ENCODE measurements at regions not wholly inside any gene's neighbourhood (a gene's known extent, or its start where the extent isn't known, plus 50 kb on each side); places are given as distances from the start of the nearest gene placed in this dataset.
A peak's percentile ranks its signal among the peaks of the same experiment; 100 is the strongest.

GRCh38 chr4:126647756-126648397 is 984.9 kb upstream of the INTU start:
- Histone ChIP-seq H3K4me3 (no peak overlapping the region), H3K36me3 (ENCODE audit: control insufficient read depth in 2 of 2, insufficient read depth in 2 of 2, low read length in 1 of 2) (no peaks in the 10 kb centered on the region), H3K4me1 (ENCODE audit: control insufficient read depth, insufficient read depth, low read length) (no peaks in the 10 kb centered on the region), H3K27me3 (replicated peaks in 1 of 2; ENCODE audit: control insufficient read depth in 2 of 2, insufficient read depth in 2 of 2, low read length in 1 of 2) (no peaks in the 10 kb centered on the region), H2AFZ (ENCODE audit: control insufficient read depth, low read depth, low read length) (no peak overlapping the region), H3K9me3 (replicated peaks; ENCODE audit: control insufficient read depth, insufficient read depth, low read length) (no peaks in the 10 kb centered on the region), H3K79me2 (ENCODE audit: control insufficient read depth, insufficient read depth, low read length) (no peaks in the 10 kb centered on the region), H4K20me1 (ENCODE audit: control insufficient read depth, insufficient read depth) (no peaks in the 10 kb centered on the region), H3K4me2 (ENCODE audit: control insufficient read depth, insufficient read depth) (no peak overlapping the region), H3K9ac (ENCODE audit: control insufficient read depth, insufficient read depth, low read length) (no peak overlapping the region), H3K27ac (ENCODE audit: control insufficient read depth, insufficient read depth) (no peak overlapping the region)
- FAIRE-seq (no peak), DNase-seq (ENCODE audit: low read depth, low spot score) (no peak), ATAC-seq (peak; percentile 41; the same call in 1 of the 3 replicates)
- ChIA-PET POLR2A (no interaction called here), CTCF (no interaction called here), SMC1A (ENCODE audit: uncharacterized antibody, unreplicated experiment) (no interaction called here), RAD21 (ENCODE audit: unreplicated experiment) (no interaction called here)
- no TSS peak for BruUV-seq (replicated peaks)
- intact Hi-C loops (cut with micrococcal nuclease; ENCODE audit: unreplicated experiment): no loop called here
- TF ChIP-seq JUNB (IDR thresholded peaks at IDR 0.05) (no peak), E4F1 (IDR thresholded peaks at IDR 0.05; ENCODE audit: borderline replicate concordance, partially characterized antibody) (no peak), NFYA (IDR thresholded peaks at IDR 0.05; ENCODE audit: borderline replicate concordance, low read depth, low read length) (no peak), HDAC6 (IDR thresholded peaks at IDR 0.05; ENCODE audit: unreplicated experiment) (no peak), ETV6 (conservative IDR thresholded peaks at IDR 0.05 in 1 of 2, IDR thresholded peaks at IDR 0.05 in 1 of 2; ENCODE audit: borderline replicate concordance in 1 of 2, low read depth in 1 of 2) (no peak), SUPT20H (IDR thresholded peaks at IDR 0.05; ENCODE audit: borderline replicate concordance, control insufficient read depth, low read depth, low read length) (no peak), GABPA (IDR thresholded peaks at IDR 0.05; ENCODE audit: low read depth) (no peak)
- 13% methylated on average over 3 of the region's 3 CpGs for WGBS (ENCODE audit: insufficient coverage, insufficient replicate concordance, low lambda C conversion rate, missing lambda C conversion rate)
- in situ Hi-C loops (cut with MboI): no loop called here
